Myocyte (in vitro differentiated cells): ENCODE measurements at regions not wholly inside any gene's neighbourhood (a gene's known extent, or its start where the extent isn't known, plus 50 kb on each side); places are given as distances from the start of the nearest gene placed in this dataset.

Experiments
- DNase-seq: peaks from one replicate; pipeline ENCODE4 v3.0.0-alpha.2; 2012; ENCODE audit warnings: low read depth

GRCh38 chr9:107163370-107163769 lies 119.7 kb upstream of the RAD23B start:
- DNase-seq: no peak

- no peak for DNase-seq
Observed at GRCh38 chr9:107169796-107170195, 113.3 kb upstream of the RAD23B start.

GRCh38 chr9:107170801-107171200 lies 112.3 kb upstream of the RAD23B start:
- DNase-seq: no peak

GRCh38 chr9:107172160-107172978 lies 110.7 kb upstream of the RAD23B start:
- DNase-seq: peak; percentile 88

GRCh38 chr9:107172979-107173347 lies 110.1 kb upstream of the RAD23B start:
- DNase-seq: no peak

GRCh38 chr9:107173422-107174180 lies 109.5 kb upstream of the RAD23B start:
- no peak for DNase-seq

GRCh38 chr9:107174441-107174840 lies 108.6 kb upstream of the RAD23B start:
- peak; percentile 81 for DNase-seq

GRCh38 chr9:107175041-107175440 lies 108.0 kb upstream of the RAD23B start:
- peak; percentile 59 for DNase-seq

- no peak for DNase-seq
Observed at GRCh38 chr9:107175816-107176435, 107.2 kb upstream of the RAD23B start.

GRCh38 chr9:107176436-107177151 lies 106.5 kb upstream of the RAD23B start:
- DNase-seq: peak; percentile 71

GRCh38 chr9:107177243-107177839 lies 105.7 kb upstream of the RAD23B start:
- no peak for DNase-seq

GRCh38 chr9:107177857-107178256 lies 105.2 kb upstream of the RAD23B start:
- DNase-seq: no peak

- DNase-seq: no peak
Observed at GRCh38 chr9:107178293-107178692, 104.8 kb upstream of the RAD23B start.

- DNase-seq: no peak
Observed at GRCh38 chr9:107180206-107180605, 102.9 kb upstream of the RAD23B start.

GRCh38 chr9:107183176-107183575 lies 99.9 kb upstream of the RAD23B start:
- DNase-seq: no peak

GRCh38 chr9:107188376-107188775 lies 94.7 kb upstream of the RAD23B start:
- DNase-seq: no peak

GRCh38 chr9:107190061-107190935 lies 92.8 kb upstream of the RAD23B start:
- no peak for DNase-seq

- no peak for DNase-seq
Observed at GRCh38 chr9:107190936-107191290, 92.2 kb upstream of the RAD23B start.

GRCh38 chr9:107193251-107193650 lies 89.8 kb upstream of the RAD23B start:
- no peak for DNase-seq

- no peak for DNase-seq
Observed at GRCh38 chr9:107198718-107199117, 84.4 kb upstream of the RAD23B start.
